HL-60 (cell line): ENCODE measurements at regions not wholly inside any gene's neighbourhood (a gene's known extent, or its start where the extent isn't known, plus 50 kb on each side); places are given as distances from the start of the nearest gene placed in this dataset.

Experiments used
- POLR2AphosphoS5 ChIP-seq: IDR thresholded peaks from 2 replicates; pipeline ENCODE4 v1.6.1; 2012; ENCODE audit warnings: low read depth
- TF ChIP-seq, protein P1 (sequence below): IDR thresholded peaks from one replicate; pipeline ENCODE4 v1.5.1; 2011; ENCODE audit warnings: low read length, control low read depth, inconsistent platforms; ENCODE audit not compliant: insufficient read depth

DNA sequence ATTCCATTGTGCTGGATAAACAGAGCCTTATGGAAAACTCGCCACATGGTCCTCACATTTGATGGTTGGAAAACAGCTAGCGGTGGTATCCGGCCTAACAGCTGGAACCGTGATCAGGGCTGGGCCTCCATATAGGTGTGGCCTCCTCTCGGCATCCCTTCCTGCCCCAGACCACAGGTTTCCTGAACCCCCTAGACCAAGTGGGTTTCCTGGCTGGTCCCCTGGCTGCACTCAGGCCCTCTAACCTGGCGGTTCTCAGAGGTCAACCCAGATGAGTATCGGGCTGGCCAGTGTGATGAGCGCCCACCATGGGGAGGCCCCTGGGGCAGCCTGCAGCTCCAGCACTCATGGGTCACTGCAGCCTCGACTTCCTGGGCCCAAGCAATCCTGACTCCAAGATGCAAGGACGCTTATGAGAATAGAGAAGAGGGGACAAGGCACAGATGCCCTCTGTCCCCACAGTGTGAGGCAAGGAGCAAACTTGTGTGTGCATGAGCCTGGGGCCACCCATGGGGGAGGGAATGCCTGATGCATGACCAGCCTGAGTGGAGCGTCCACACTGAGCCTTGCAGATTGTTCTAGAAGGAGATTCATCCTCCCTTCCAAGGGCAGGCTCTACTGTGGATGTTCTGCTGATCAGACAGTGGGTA lies 53.4 kb upstream of the WNT7B start:
- no peak for TF ChIP-seq POLR2AphosphoS5
- TF ChIP-seq, protein P1, sequence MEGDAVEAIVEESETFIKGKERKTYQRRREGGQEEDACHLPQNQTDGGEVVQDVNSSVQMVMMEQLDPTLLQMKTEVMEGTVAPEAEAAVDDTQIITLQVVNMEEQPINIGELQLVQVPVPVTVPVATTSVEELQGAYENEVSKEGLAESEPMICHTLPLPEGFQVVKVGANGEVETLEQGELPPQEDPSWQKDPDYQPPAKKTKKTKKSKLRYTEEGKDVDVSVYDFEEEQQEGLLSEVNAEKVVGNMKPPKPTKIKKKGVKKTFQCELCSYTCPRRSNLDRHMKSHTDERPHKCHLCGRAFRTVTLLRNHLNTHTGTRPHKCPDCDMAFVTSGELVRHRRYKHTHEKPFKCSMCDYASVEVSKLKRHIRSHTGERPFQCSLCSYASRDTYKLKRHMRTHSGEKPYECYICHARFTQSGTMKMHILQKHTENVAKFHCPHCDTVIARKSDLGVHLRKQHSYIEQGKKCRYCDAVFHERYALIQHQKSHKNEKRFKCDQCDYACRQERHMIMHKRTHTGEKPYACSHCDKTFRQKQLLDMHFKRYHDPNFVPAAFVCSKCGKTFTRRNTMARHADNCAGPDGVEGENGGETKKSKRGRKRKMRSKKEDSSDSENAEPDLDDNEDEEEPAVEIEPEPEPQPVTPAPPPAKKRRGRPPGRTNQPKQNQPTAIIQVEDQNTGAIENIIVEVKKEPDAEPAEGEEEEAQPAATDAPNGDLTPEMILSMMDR: no peak
